GM20431 (cell line): ENCODE measurements at regions not wholly inside any gene's neighbourhood (a gene's known extent, or its start where the extent isn't known, plus 50 kb on each side); places are given as distances from the start of the nearest gene placed in this dataset.

ENCODE experiments used
- in situ Hi-C: fragments of 300-500 bp; cut with MseI, MboI; formaldehyde crosslinking; loops from one replicate; pipeline ENCODE4 v1.15.0; 2020; ENCODE audit warnings: low sequenced_read_pairs; ENCODE audit not compliant: unreplicated experiment

DNA sequence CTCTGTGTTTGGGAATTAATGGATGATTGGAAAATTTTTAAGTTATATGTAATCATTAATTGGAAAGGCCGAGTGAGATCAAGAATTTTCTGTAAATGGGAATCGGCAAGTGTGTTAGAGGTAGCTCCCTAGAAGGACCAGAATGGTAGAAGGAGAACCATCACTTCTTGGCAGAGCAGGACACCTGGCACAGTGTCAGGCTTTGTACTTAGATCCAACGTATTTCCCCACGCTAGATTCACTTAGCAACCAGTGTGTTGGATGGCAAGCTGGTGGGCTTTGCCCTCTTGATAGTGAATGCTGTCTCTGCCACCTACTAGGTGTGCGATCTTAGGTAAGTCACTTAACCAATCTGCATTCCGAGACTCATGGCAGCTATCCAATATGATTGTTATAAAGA, 107.8 kb upstream of the ZNF438 start:
- in situ Hi-C loops, result no loop called here

DNA sequence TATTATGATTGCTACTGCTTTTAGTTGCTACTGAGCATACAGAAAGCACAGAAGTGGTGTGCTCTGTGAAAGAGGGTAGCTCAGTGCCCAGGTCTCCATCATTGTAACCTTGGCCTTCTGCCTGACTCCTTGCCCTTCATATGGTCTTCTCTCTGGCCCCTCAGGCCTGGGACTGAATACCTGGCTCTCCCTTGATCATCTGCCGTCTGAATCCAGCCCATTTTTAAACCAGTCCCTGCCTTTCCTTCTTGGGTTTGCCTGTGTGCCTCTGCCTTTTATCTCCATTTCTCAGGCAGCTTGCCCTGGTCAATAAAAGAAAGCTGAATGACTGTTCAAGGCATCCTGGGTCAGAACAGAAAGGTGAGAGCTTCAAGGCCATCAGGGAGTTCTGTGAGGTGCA, 109.1 kb upstream of the ZNF438 start:
- in situ Hi-C loops, result no loop called here

GRCh38 chr10:31142026-31142425, 110.4 kb upstream of the ZNF438 start:
- in situ Hi-C loops, result no loop called here

- in situ Hi-C loops, result no loop called here
Measured at GRCh38 chr10:31143331-31143935, 111.8 kb upstream of the ZNF438 start.

GRCh38 chr10:31145986-31146385, 114.3 kb upstream of the ZNF438 start:
- in situ Hi-C loops, result no loop called here

- in situ Hi-C loops, result no loop called here
Measured at GRCh38 chr10:31146491-31147209, 115.0 kb upstream of the ZNF438 start.

DNA sequence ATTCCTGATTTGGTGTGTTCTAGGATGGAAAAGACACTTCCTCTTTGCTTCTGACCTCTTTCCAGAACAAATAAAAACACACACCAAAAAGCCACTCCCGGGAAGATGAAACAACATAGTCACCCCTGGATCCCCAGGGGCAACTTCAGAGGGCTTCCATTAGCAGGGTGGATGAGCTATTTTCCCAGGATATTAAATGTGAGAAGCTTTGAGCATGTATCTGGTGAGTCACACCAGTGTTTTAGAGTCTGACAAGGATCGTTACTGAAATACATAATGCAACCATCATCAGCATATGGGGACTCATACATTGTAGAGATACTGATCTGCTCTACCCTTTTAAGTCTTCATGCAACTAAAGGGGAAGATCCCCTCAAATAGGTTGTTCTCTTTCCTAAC, 115.5 kb upstream of the ZNF438 start:
- in situ Hi-C loops, result no loop called here

DNA sequence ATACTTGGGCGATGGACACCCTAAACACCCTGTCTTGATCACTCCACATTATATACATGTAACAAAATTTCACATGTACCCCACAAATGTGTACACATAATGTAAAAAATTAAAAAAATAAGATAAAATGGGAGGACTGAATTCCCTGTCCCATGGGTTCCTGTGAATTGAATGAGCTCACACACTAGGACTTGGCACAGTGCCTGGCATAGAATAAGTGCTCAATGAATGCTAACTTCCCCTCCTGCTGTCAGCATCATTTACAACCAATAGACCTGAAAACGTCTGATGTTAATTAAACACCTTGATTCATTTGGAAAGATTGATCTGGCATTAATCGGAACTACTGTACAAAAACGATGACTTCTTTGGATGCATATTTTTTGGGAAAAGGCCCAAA, 117.3 kb upstream of the ZNF438 start:
- in situ Hi-C loops, result no loop called here

DNA sequence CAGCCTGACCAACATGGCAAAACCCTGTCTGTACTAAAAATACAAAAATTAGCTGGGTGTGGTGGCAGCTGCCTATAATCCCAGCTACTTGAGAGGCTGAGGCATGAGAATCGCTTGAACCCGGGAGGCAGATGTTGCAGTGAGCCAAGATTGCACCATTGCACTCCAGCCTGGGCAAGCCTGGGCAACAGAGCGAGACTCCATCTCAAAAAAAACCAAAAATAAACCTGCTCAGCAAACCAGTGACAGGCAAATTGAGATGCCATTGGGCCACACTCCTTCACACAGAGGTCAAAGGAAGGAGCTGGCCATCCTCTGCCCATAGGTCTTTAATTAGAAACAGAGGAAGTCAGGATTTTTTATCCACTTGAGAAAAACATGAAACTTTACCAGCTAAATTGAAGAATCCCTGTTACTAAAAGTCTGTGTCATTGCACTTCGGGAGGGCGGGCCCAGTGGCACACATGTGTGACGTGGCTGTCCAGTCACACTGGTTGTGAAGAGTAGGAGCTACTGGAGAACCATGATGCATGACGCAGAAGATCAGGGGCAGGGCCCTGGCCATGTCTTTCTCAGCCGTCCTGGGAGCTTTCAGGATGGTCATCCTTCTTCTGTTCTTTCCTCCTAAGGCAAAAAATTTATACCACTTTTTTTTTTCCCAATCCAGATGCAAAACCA, 118.3 kb upstream of the ZNF438 start:
- in situ Hi-C loops, result no loop called here

- in situ Hi-C loops, result no loop called here
Measured at GRCh38 chr10:31151301-31151700, 119.6 kb upstream of the ZNF438 start.

DNA sequence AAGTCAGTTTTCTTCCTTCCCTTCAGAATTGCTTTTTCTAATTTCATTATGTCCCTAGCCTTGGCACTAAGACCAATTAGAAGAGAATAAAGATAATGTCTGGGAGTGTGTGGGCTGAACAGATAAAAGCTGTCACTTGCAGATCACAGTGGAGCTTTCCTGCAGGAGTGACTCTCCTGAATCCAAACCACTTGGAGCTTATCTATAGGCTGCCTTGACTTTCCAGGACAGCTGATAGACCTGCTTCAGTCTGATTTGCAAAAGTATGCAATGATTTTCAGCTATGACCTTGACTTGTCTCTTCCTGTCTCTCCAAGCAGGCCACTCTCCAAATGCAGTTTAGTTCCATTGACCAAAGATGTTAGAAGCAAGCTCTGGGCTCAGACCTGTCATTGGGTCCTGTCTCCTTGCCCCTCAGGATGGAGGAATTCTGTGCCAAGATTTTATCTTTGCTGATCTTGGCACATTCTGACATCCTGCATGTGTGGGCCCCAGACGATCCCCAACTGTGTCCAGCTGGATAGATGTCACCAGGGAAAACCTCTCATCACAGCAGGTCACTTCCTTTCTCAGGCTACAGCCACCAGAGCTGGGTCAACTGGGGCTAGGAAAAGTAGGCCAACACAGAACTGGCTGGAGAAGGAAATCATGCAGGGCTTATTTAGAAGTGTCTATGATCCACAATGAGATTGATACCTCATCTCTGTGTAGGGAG, 120.9 kb upstream of the ZNF438 start:
- in situ Hi-C loops, result no loop called here

GRCh38 chr10:31153161-31153560, 121.5 kb upstream of the ZNF438 start:
- in situ Hi-C loops, result no loop called here

DNA sequence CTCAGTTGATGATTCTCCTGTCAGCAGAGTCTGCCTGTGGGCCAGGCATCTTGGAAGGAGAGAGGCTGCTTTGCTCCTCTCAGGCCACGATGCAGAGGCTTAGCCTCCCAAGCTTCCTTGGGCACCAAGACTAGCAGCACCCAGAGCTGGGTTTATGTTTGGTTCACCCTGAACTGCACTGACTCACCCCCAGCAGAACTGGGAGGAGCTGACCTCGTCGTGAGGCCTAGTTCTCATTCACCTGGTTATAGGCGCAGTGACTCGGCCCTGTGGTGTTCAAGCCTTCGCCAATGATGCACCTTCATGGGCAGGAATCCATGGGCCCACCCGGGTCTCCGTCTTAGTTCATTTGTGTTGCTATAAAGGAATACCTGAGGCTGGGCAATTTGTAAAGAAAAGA, 122.0 kb upstream of the ZNF438 start:
- in situ Hi-C loops, result no loop called here

- in situ Hi-C loops, result no loop called here
Measured at GRCh38 chr10:31154996-31155395, 123.3 kb upstream of the ZNF438 start.

DNA sequence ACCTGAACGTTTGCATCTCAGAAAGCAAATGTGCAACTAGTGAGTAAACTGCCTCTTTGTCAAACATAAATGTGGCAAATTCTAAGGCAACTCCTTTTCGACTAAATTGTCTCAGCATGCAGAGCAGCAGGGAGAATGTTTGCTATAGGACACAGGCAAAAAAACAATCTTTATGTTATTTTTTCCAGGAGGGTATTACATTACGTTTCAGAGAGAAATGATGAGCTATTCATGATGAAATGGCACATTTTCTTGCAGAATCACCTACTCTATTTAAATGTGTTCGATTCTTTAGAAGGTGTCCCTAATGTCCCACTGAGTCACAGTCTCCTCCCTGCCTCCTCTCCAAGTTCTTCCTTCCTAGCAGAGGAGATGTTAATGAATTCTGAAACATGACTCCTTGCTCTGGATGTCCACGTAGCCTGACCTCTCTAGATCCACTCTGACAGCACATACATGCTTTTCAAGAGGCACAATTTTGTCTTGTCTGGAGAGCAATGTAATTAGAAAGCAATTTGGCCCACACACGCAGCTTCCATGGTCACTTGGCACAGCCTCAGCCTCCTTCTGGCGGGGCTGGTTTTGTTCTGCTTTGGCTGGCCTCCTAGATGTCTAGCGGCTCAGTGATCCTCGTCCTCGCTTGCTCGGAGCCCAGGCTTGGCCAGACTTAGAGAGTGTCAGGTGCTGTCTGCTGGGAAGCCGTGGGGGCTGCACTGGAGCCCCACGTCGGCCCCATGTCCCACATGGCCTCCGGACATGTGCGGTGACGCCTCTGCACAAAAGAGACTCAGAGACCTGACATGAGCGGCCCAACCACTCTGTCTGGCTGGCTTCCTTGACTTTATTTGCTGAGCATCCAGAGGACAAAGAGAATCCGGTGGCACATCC, 125.7 kb upstream of the ZNF438 start:
- in situ Hi-C loops, result no loop called here

DNA sequence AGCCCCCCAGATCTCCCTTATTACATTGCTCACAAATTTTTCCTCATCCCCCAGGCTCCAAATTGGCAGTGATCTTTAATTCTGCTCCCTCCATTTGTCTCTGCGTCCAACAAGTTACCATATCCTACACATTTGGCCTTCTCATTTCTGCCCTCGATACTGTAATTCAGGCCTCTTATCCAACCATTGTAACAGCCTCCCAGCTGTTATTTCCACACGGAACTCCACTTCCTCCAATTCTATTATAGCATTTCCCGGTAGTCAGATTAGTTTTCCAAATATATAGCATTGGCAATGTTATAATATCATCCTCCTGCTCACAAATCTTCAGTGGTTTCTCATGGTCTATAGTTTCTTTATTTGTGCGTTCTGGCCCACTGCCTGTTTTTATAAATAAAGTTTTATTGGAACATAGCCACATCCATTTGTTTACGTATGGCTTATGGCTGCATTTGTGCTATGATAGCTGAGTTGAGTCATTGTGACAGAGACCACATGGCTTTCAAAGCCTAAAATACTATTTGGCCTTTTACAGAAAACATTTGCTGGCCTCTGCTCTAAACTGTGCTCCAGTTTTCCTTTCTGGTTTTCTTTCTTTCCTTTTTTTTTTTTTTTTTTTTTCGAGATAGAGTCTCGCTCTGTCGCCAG, 126.5 kb upstream of the ZNF438 start:
- in situ Hi-C loops, result no loop called here

DNA sequence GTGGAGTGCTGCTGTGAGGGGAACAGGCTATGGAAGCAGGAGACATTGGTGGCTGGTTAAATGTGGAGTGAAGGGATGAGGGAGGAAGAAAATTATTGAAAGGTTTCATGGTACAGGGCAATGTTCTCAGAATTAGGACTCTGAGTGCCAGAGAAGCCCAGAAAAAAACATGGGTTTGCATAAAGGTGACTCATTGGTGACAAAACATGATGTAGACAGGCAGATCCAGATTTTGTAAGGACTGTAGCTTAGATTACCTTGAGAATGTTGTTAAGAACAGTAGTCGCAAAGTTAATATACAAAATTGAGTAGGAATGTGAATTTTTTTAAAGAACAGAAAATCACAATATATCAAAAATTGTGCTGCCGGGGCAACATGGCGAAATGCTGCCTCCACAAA, 134.9 kb upstream of the ZNF438 start:
- in situ Hi-C loops, result no loop called here

DNA sequence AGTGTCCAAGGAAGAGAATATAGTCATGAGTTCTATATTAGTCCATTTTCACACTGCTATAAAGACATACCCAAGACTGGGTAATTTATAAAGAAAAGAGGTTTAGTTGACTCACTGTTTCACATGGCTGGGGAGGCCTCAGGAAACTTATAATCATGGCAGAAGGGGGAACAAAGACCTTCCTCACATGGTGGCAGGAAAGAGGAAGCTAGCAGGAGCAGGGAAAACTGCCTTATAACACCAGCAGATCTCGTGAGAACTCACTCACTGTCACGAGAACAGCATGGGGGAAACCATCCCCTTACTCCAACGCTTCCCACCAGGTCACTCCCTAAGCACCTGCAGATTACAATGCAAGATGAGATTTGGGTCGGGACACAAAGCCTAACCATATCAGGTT, 139.0 kb upstream of the ZNF438 start:
- in situ Hi-C loops, result no loop called here

- in situ Hi-C loops, result no loop called here
Measured at GRCh38 chr10:31171402-31172083, 139.9 kb upstream of the ZNF438 start.
